Right renal pelvis (tissue), 4 donors: ENCODE measurements at regions not wholly inside any gene's neighbourhood (a gene's known extent, or its start where the extent isn't known, plus 50 kb on each side); places are given as distances from the start of the nearest gene placed in this dataset.

Experiments
- DNase-seq, 4 donors: peaks; one replicate each; pipeline ENCODE4 v3.0.0-alpha.2; 2013; ENCODE audit warnings: low read depth in 4 of 4, low spot score in 3 of 4, missing footprints in 1 of 4

- peak in 1 of 4 donors; percentile 6 for DNase-seq
Observed at GRCh38 chr4:56241500-56241899, 145.8 kb downstream of the AASDH start.

GRCh38 chr4:56240554-56241174 lies 146.6 kb downstream of the AASDH start:
- peak in 3 of 4 donors; percentile 18 to 37 (median 28) for DNase-seq

- no peak for DNase-seq
Observed at GRCh38 chr4:56238251-56238650, 149.0 kb downstream of the AASDH start.

- DNase-seq: no peak
Observed at GRCh38 chr4:56235725-56236124, 151.6 kb downstream of the AASDH start.

- no peak for DNase-seq
Observed at GRCh38 chr4:56235011-56235410, 152.3 kb downstream of the AASDH start.

GRCh38 chr4:56234098-56234497 lies 153.2 kb downstream of the AASDH start:
- no peak for DNase-seq

- DNase-seq: no peak
Observed at GRCh38 chr4:56231410-56231809, 155.9 kb downstream of the AASDH start.

- DNase-seq: no peak
Observed at GRCh38 chr4:56229947-56230346, 157.3 kb downstream of the AASDH start.

GRCh38 chr4:56227301-56227835 lies 159.9 kb downstream of the AASDH start:
- no peak for DNase-seq

- no peak for DNase-seq
Observed at GRCh38 chr4:56226579-56226978, 160.7 kb downstream of the AASDH start.

GRCh38 chr4:56224641-56225040 lies 162.7 kb downstream of the AASDH start:
- no peak for DNase-seq

GRCh38 chr4:56222514-56222913 lies 164.8 kb downstream of the AASDH start:
- DNase-seq: no peak

- DNase-seq: no peak
Observed at GRCh38 chr4:56220261-56220660, 167.0 kb downstream of the AASDH start.

- no peak for DNase-seq
Observed at GRCh38 chr4:56219447-56219846, 167.8 kb downstream of the AASDH start.

GRCh38 chr4:56218230-56218895 lies 168.9 kb downstream of the AASDH start:
- no peak for DNase-seq

GRCh38 chr4:56217343-56217890 lies 169.9 kb downstream of the AASDH start:
- no peak for DNase-seq

GRCh38 chr4:56215901-56216300 lies 171.4 kb downstream of the AASDH start:
- no peak for DNase-seq

- DNase-seq: no peak
Observed at GRCh38 chr4:56215141-56215783, 172.0 kb downstream of the AASDH start.

GRCh38 chr4:56213543-56213942 lies 173.7 kb downstream of the AASDH start:
- no peak for DNase-seq

- no peak for DNase-seq
Observed at GRCh38 chr4:56212774-56213173, 174.5 kb downstream of the AASDH start.

GRCh38 chr4:56211202-56211601 lies 176.1 kb downstream of the AASDH start:
- no peak for DNase-seq
